Keratinocyte (primary cell): ENCODE measurements at regions not wholly inside any gene's neighbourhood (a gene's known extent, or its start where the extent isn't known, plus 50 kb on each side); places are given as distances from the start of the nearest gene placed in this dataset.

Source experiments
- DNase-seq: peaks from one replicate; pipeline ENCODE4 v3.0.0-alpha.2; 2011; ENCODE audit warnings: low read depth, missing footprints, low spot score
- FAIRE-seq: peaks from 2 replicates; lab custom pipeline; 2011; peaks lifted over from hg19 to GRCh38; lab: Jason Lieb, UNC
- H2AFZ ChIP-seq: 2 replicates; pipeline ENCODE4 v1.6.0; 2012; ENCODE audit warnings: low read length, control low read depth, inconsistent platforms; ENCODE audit not compliant: control insufficient read depth
- H3K27ac ChIP-seq: 2 replicates; pipeline ENCODE4 v1.5.1; 2011; ENCODE audit warnings: low read length; ENCODE audit not compliant: control insufficient read depth, insufficient read depth
- H3K27me3 ChIP-seq: 3 replicates; pipeline ENCODE4 v1.6.0; 2011; ENCODE audit warnings: low read length; ENCODE audit not compliant: control insufficient read depth, insufficient read depth; ENCODE audit errors: extremely low read depth
- H3K36me3 ChIP-seq, 2 experiments: 2 replicates in 1 of 2; 3 replicates in 1 of 2; pipeline ENCODE4 v1.5.1; 2011; ENCODE audit warnings: low read length in 2 of 2, mild to moderate bottlenecking in 1 of 2; ENCODE audit not compliant: control insufficient read depth in 2 of 2, insufficient read depth in 2 of 2; ENCODE audit errors: extremely low read depth in 1 of 2
- H3K4me1 ChIP-seq: 3 replicates; pipeline ENCODE4 v1.5.1; 2011; ENCODE audit warnings: low read length; ENCODE audit not compliant: control insufficient read depth, insufficient read depth; ENCODE audit errors: extremely low read depth
- H3K4me2 ChIP-seq: 3 replicates; pipeline ENCODE4 v1.6.0; 2011; ENCODE audit warnings: low read depth, low read length; ENCODE audit not compliant: control insufficient read depth, insufficient read depth; ENCODE audit errors: extremely low read depth
- H3K4me3 ChIP-seq, 3 experiments: fragments of 200-600 bp in 1 of 3; sonication (generic) in 1 of 3; 2 replicates in 2 of 3; 3 replicates in 1 of 3; pipeline ENCODE4 v1.5.1; 2011 to 2016; ENCODE audit warnings: low read length in 3 of 3, mild to moderate bottlenecking in 3 of 3, control low read depth in 2 of 3, inconsistent platforms in 1 of 3, low read depth in 1 of 3, mixed read lengths in 1 of 3, mixed run types in 1 of 3, moderate library complexity in 1 of 3; ENCODE audit not compliant: control insufficient read depth in 2 of 3, insufficient read depth in 2 of 3; ENCODE audit errors: extremely low read depth in 1 of 3
- H3K79me2 ChIP-seq: 2 replicates; pipeline ENCODE4 v1.6.0; 2012; ENCODE audit warnings: low read length; ENCODE audit not compliant: control insufficient read depth, insufficient read depth
- H3K9ac ChIP-seq: 3 replicates; pipeline ENCODE4 v1.6.0; 2011; ENCODE audit warnings: low read length; ENCODE audit not compliant: control insufficient read depth, insufficient read depth; ENCODE audit errors: extremely low read depth
- H3K9me1 ChIP-seq: 3 replicates; pipeline ENCODE4 v1.6.0; 2011; ENCODE audit warnings: low read length; ENCODE audit not compliant: control insufficient read depth, insufficient read depth; ENCODE audit errors: extremely low read depth
- H3K9me3 ChIP-seq: 2 replicates; pipeline ENCODE4 v1.5.1; 2012; ENCODE audit warnings: low read depth, low read length; ENCODE audit not compliant: control insufficient read depth
- H4K20me1 ChIP-seq: 3 replicates; pipeline ENCODE4 v1.6.0; 2011; ENCODE audit warnings: low read length; ENCODE audit not compliant: control insufficient read depth, insufficient read depth; ENCODE audit errors: extremely low read depth
- CTCF ChIP-seq, 3 experiments: IDR thresholded peaks in 1 of 3; conservative IDR thresholded peaks in 1 of 3; optimal IDR thresholded peaks in 1 of 3; 2 replicates in 2 of 3; 3 replicates in 1 of 3; pipeline versions ENCODE3 to v1.5.1; 2011; ENCODE audit warnings: low read length in 3 of 3, mild to moderate bottlenecking in 3 of 3, moderate library complexity in 2 of 3, control low read depth in 1 of 3, inconsistent platforms in 1 of 3; ENCODE audit not compliant: insufficient read depth in 2 of 3; ENCODE audit errors: extremely low read depth in 1 of 3
- EZH2 ChIP-seq: IDR thresholded peaks from one replicate; pipeline ENCODE4 v1.6.1; 2012; ENCODE audit warnings: inconsistent platforms, mild to moderate bottlenecking, low read length, moderate library complexity
- dilution Hi-C: fragments of 300-500 bp; cut with MboI; formaldehyde crosslinking; loops from one replicate; pipeline ENCODE4 v1.7.0; 2020; ENCODE audit warnings: low sequenced_read_pairs; ENCODE audit not compliant: extremely low pct_ligation_motif_present

GRCh38 chr4:189124149-189124758 is 816.4 kb upstream of the FRG1 start:
- no peaks in the 10 kb centered on the region for H3K79me2 ChIP-seq
- TF ChIP-seq CTCF (optimal IDR thresholded peaks at IDR 0.05 in 1 of 3, IDR thresholded peaks at IDR 0.05 in 1 of 3, conservative IDR thresholded peaks at IDR 0.05 in 1 of 3; ENCODE audit: extremely low read depth in 1 of 3, insufficient read depth in 2 of 3, low read length in 3 of 3) (peak in 2 of 3 experiments; percentile 38 to 57), EZH2 (no peak)
- no peak overlapping the region for H3K4me2 ChIP-seq
- H4K20me1 ChIP-seq = no peaks in the 10 kb centered on the region
- no peaks in the 10 kb centered on the region for H3K9me3 ChIP-seq
- H3K36me3 ChIP-seq = no peaks in the 10 kb centered on the region
- DNase-seq (no peak), FAIRE-seq (no peak)
- dilution Hi-C loops = no loop called here
- no peak overlapping the region for H2AFZ ChIP-seq
- no peaks in the 10 kb centered on the region for H3K27me3 ChIP-seq
- no peaks in the 10 kb centered on the region for H3K9me1 ChIP-seq
- no peaks in the 10 kb centered on the region for H3K4me1 ChIP-seq
- no peak overlapping the region for H3K9ac ChIP-seq
- no peak overlapping the region for H3K4me3 ChIP-seq
- H3K27ac ChIP-seq = no peak overlapping the region

GRCh38 chr4:189124791-189125190 is 815.9 kb upstream of the FRG1 start:
- Histone ChIP-seq H3K9ac (no peak overlapping the region), H3K9me3 (no peaks in the 10 kb centered on the region), H3K36me3 (no peaks in the 10 kb centered on the region), H3K79me2 (no peaks in the 10 kb centered on the region), H3K9me1 (no peaks in the 10 kb centered on the region), H3K27ac (no peak overlapping the region), H3K4me2 (no peak overlapping the region), H3K4me1 (no peaks in the 10 kb centered on the region), H2AFZ (no peak overlapping the region), H3K4me3 (no peak overlapping the region), H3K27me3 (no peaks in the 10 kb centered on the region), H4K20me1 (no peaks in the 10 kb centered on the region)
- TF ChIP-seq CTCF (optimal IDR thresholded peaks at IDR 0.05 in 1 of 3, IDR thresholded peaks at IDR 0.05 in 1 of 3, conservative IDR thresholded peaks at IDR 0.05 in 1 of 3; ENCODE audit: extremely low read depth in 1 of 3, insufficient read depth in 2 of 3, low read length in 3 of 3) (no peak), EZH2 (no peak)
- no peak for FAIRE-seq
- no peak for DNase-seq
- dilution Hi-C loops = no loop called here
